Suppressor macrophage treated with lipopolysaccharide for 1 hour (primary cell): ENCODE measurements at regions not wholly inside any gene's neighbourhood (a gene's known extent, or its start where the extent isn't known, plus 50 kb on each side); places are given as distances from the start of the nearest gene placed in this dataset.

ENCODE experiments used
- DNase-seq, 3 donors: peaks; one replicate each; pipeline ENCODE4 v3.0.0-alpha.2; 2020 to 2022

DNA sequence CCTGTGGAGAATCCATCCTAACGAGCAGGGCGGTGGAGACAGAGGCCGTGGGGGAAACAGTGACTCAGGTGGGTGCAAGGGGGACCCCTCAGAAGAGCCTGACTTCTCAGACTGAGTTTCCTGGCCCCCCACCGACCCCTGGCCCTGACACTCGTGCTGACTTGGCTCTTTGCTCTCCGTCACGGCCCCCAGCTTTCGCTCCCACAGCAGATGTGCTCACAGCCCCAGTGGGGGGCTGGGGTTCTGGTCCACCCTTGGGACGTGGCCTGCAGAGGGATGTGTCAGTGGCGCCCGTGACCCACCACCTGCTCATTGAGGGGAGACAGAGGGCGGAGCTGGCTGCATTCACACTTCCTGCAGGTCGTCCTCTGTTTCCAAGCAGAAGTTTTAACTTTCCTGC lies 62.9 kb upstream of the IRX4 start:
- no peak for DNase-seq

DNA sequence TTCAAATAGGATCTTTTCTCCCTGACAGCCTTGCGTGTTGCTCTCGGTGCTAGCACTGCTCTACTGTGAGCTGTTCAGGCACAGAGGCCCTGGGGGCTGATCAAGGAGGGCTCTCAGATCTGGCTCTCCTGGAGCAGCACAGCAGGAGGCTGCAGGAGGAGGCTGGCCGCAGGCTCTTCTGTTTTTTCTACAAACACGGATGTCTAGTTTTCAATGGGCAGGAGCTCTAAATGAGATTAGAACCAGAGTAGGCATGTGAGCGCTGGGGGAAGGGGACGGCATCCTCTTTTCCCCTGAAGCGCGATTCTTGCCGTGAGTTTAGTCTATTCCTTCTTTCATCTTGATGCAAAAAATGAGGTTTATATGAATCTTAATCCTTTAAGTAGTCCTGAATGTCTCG lies 61.7 kb upstream of the IRX4 start:
- no peak for DNase-seq

GRCh38 chr5:1943481-1943880 lies 60.8 kb upstream of the IRX4 start:
- no peak for DNase-seq

GRCh38 chr5:1942630-1943029 lies 59.9 kb upstream of the IRX4 start:
- no peak for DNase-seq

- no peak for DNase-seq
These were observed 59.4 kb upstream of the IRX4 start for GRCh38 chr5:1942158-1942557.

- DNase-seq, result no peak
These were observed 56.5 kb upstream of the IRX4 start for GRCh38 chr5:1939256-1939655.

GRCh38 chr5:1938310-1939000 lies 55.7 kb upstream of the IRX4 start:
- DNase-seq, result no peak

- DNase-seq, result no peak
These were observed 54.9 kb upstream of the IRX4 start for GRCh38 chr5:1937590-1937989.

- no peak for DNase-seq
These were observed 54.2 kb upstream of the IRX4 start for GRCh38 chr5:1936901-1937300.

- no peak for DNase-seq
These were observed 53.7 kb upstream of the IRX4 start for GRCh38 chr5:1936413-1936812.

GRCh38 chr5:1934801-1935429 lies 52.2 kb upstream of the IRX4 start:
- DNase-seq, result no peak

DNA sequence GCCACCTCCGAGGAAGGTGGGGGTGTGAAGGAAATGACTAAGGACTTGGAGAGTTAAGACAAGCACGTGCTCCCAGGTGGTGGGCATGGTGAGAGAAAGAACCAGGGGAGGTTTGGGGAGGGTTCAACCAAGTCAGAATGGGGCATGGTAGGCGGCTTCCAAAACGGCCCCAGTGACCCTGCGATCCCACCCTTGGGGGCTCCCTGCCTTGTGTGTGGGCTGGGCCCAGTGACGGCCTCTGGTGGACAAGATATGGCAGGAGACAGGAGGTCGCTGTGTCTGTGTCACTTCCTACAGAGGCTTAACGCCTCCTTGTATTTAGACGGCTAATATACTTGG lies 51.3 kb upstream of the IRX4 start:
- no peak for DNase-seq

DNA sequence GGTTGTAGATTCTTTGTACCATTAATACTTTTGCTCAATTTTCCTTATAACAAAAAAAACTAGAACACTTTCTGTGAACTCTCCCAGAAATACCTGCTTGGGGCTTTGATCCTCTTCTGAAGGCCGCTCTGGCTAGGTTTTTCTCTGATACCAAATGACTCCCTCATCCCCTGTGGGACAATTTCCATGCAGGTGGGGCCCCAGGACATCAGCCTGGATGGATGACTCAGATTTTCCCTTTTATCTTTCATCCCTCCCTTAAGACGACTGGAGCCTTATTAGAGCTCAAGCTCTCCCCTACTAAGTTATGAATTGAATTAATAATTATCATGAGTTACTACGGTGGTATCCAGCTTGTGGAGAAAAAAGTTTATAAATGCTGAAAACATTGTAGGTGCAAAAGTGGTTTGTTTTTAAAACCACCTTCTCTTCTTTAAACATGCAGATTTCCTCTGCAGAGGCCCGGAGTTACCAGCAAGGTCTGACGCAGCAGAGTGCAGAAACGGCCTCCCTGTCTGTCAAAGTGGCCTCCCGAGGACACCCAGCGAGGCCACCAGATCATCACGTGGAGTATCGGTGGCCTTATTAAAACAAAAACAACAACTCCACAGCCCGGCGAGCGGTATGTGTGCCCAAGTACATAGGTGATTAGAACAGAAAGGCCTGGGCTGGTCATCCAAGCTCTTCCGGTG lies 50.8 kb upstream of the IRX4 start:
- DNase-seq, result no peak
